ENCODE measurements at regions not wholly inside any gene's neighbourhood (a gene's known extent, or its start where the extent isn't known, plus 50 kb on each side); places are given as distances from the start of the nearest gene placed in this dataset.

DNA sequence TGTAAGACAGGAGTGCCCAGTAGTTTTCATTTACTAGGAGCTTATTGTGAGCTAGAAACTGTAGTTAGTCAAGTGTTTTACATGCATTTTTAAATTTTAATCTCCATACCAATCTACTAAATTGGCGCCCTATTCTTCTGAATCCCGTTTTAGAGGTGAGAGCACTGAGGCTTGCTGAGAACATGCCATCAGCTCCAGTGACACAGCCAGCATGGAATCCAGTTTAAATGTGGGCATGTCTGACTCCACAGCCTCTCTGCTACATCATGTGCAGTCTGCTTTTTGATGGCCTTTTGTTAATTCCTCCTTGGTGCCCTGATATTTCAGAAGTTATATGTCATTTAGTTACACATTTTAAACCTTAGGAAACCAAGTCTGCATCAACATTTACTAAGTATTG, 325.4 kb downstream of the DLEU7 start:
- TF ChIP-seq, protein P1, sequence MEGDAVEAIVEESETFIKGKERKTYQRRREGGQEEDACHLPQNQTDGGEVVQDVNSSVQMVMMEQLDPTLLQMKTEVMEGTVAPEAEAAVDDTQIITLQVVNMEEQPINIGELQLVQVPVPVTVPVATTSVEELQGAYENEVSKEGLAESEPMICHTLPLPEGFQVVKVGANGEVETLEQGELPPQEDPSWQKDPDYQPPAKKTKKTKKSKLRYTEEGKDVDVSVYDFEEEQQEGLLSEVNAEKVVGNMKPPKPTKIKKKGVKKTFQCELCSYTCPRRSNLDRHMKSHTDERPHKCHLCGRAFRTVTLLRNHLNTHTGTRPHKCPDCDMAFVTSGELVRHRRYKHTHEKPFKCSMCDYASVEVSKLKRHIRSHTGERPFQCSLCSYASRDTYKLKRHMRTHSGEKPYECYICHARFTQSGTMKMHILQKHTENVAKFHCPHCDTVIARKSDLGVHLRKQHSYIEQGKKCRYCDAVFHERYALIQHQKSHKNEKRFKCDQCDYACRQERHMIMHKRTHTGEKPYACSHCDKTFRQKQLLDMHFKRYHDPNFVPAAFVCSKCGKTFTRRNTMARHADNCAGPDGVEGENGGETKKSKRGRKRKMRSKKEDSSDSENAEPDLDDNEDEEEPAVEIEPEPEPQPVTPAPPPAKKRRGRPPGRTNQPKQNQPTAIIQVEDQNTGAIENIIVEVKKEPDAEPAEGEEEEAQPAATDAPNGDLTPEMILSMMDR (IDR thresholded peaks at IDR 0.05 in 8 of 11, conservative IDR thresholded peaks at IDR 0.05 in 3 of 11): no peak
- TF ChIP-seq POLR2AphosphoS5 (IDR thresholded peaks at IDR 0.05): no peak
